HepG2 (cell line): ENCODE measurements at regions not wholly inside any gene's neighbourhood (a gene's known extent, or its start where the extent isn't known, plus 50 kb on each side); places are given as distances from the start of the nearest gene placed in this dataset.
"Not testable (repeated sequence)": the region's sequence is repeated elsewhere in the genome, so short reads cannot be mapped to it uniquely, and the experiment has no call there.

Source experiments
- ATAC-seq: fragments of 200-7000 bp; cut with Tn5 transposase; 3 replicates; pipeline ENCODE4 v1.9.1; 2020; ENCODE audit warnings: mild to moderate bottlenecking, moderate library complexity
- BruUV-seq: library from RNA; stranded (reverse); fragments of 400-500 nt; replicated peaks from 2 replicates; lab custom pipeline; 2021; lab: Mats Ljungman, UMichigan
- CTCF ChIA-PET: fragments of 300-600 bp; formaldehyde crosslinking; extraction: SDS; loops from one replicate; lab custom pipeline; 2021; ENCODE audit warnings: low total read pairs, inconsistent platforms, low intra/inter-chr PET ratio; lab: Yijun Ruan, JAX
- POLR2A ChIA-PET: fragments of 350-600 bp; sonication (Branson Sonifier 250); formaldehyde crosslinking; loops from one replicate; lab custom pipeline; 2020; ENCODE audit warnings: antibody characterized with exemption, inconsistent platforms; lab: Yijun Ruan, JAX
- DNase-seq: peaks from one replicate; pipeline ENCODE4 v3.0.0-alpha.2; 2015; ENCODE audit warnings: low spot score
- FAIRE-seq: peaks from 3 replicates; lab custom pipeline; 2011; peaks lifted over from hg19 to GRCh38; lab: Jason Lieb, UNC
- H2AFZ ChIP-seq: one replicate; pipeline ENCODE4 v1.6.1; 2011; ENCODE audit warnings: low read length, inconsistent platforms
- H3K27ac ChIP-seq: fragments of 300-600 bp; 3 replicates; pipeline ENCODE4 v1.8.0; 2011; ENCODE audit warnings: mixed run types, mild to moderate bottlenecking, mixed read lengths, low read length, inconsistent platforms; ENCODE audit not compliant: insufficient read depth; ENCODE audit errors: extremely low read length
- H3K27me3 ChIP-seq, 2 experiments: fragments of 200-600 bp in 1 of 2; 2 replicates in 1 of 2; 3 replicates in 1 of 2; pipeline versions ENCODE4 v1.6.0 to v1.8.0; 2011; ENCODE audit warnings: low read length in 2 of 2, mild to moderate bottlenecking in 2 of 2, moderate library complexity in 2 of 2, inconsistent platforms in 1 of 2; ENCODE audit not compliant: insufficient read depth in 2 of 2, control insufficient read depth in 1 of 2
- H3K36me3 ChIP-seq, 2 experiments: fragments of 200-600 bp in 1 of 2; replicated peaks in 1 of 2; 2 replicates in 1 of 2; 3 replicates in 1 of 2; pipeline versions ENCODE4 v1.5.1 to v1.8.0; 2011; ENCODE audit warnings: low read length in 2 of 2, inconsistent platforms in 1 of 2; ENCODE audit not compliant: insufficient read depth in 2 of 2, control insufficient read depth in 1 of 2
- H3K4me1 ChIP-seq: 2 replicates; pipeline ENCODE4 v1.5.1; 2012; ENCODE audit warnings: low read length, inconsistent platforms; ENCODE audit not compliant: insufficient read depth
- H3K4me2 ChIP-seq: 2 replicates; pipeline ENCODE4 v1.6.0; 2011; ENCODE audit warnings: low read depth, low read length, inconsistent platforms
- H3K4me3 ChIP-seq, 3 experiments: fragments of 200-600 bp in 1 of 3; sonication (generic), shearing (Covaris generic) in 1 of 3; replicated peaks in 1 of 3; 2 replicates each; pipeline ENCODE4 v1.5.1; 2011 to 2016; ENCODE audit warnings: low read length in 3 of 3, inconsistent platforms in 2 of 3, low read depth in 2 of 3, mild to moderate bottlenecking in 2 of 3, control low read depth in 1 of 3, mixed read lengths in 1 of 3; ENCODE audit not compliant: insufficient read depth in 1 of 3
- H3K79me2 ChIP-seq: one replicate; pipeline ENCODE4 v1.6.1; 2011; ENCODE audit warnings: low read length, inconsistent platforms; ENCODE audit not compliant: insufficient read depth
- H3K9ac ChIP-seq: 2 replicates; pipeline ENCODE4 v1.6.0; 2011; ENCODE audit warnings: mild to moderate bottlenecking, low read depth, low read length, inconsistent platforms; ENCODE audit not compliant: insufficient read depth
- H3K9me3 ChIP-seq: 2 replicates; pipeline ENCODE4 v1.5.1; 2012; ENCODE audit warnings: mild to moderate bottlenecking, low read length
- H4K20me1 ChIP-seq: 2 replicates; pipeline ENCODE4 v1.6.0; 2011; ENCODE audit warnings: inconsistent platforms, mild to moderate bottlenecking, low read length, moderate library complexity; ENCODE audit not compliant: insufficient read depth
- WGBS: methylation state at CpG from one replicate; pipeline ENCODE4 v1.1.6; 2017; ENCODE audit warnings: low lambda C conversion rate; 5-methylcytosine and 5-hydroxymethylcytosine counted together
- in situ Hi-C: cut with HindIII; loops from 2 replicates; pipeline ENCODE4 v1.10.0; 2017; ENCODE audit warnings: low pct_unique_long_range_greater_than_20kb; ENCODE audit not compliant: extremely low pct_ligation_motif_present
- intact Hi-C: fragments of 100-400 bp; cut with micrococcal nuclease; formaldehyde crosslinking; loops from one replicate; pipeline ENCODE4 v1.10.0; 2022; ENCODE audit not compliant: unreplicated experiment

GRCh38 chr17:27095821-27096220, 198.1 kb upstream of the WSB1 start:
- FAIRE-seq, H3K4me3 ChIP-seq, DNase-seq, ATAC-seq, H2AFZ ChIP-seq, H3K36me3 ChIP-seq, H3K9me3 ChIP-seq, POLR2A ChIA-PET, H3K27ac ChIP-seq, H3K9ac ChIP-seq, intact Hi-C loops, H3K27me3 ChIP-seq, BruUV-seq, CTCF ChIA-PET, H3K79me2 ChIP-seq, H3K4me2 ChIP-seq, H4K20me1 ChIP-seq, H3K4me1 ChIP-seq, in situ Hi-C loops: not testable (repeated sequence)
- 65% methylated on average over 4 of the region's 4 CpGs for WGBS

DNA sequence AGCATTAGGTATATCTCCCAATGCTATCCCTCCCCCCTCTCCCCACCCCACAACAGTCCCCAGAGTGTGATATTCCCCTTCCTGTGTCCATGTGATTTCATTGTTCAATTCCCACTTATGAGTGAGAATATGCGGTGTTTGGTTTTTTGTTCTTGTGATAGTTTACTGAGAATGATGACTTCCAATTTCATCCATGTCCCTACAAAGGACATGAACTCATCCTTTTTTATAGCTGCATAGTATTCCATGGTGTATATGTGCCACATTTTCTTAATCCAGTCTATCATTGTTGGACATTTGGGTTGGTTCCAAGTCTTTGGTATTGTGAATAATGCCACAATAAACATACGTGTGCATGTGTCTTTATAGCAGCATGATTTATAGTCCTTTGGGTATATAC, 194.6 kb upstream of the WSB1 start:
- H3K4me2 ChIP-seq, H3K36me3 ChIP-seq, in situ Hi-C loops, CTCF ChIA-PET, POLR2A ChIA-PET, BruUV-seq, ATAC-seq, H3K27ac ChIP-seq, DNase-seq, H3K9ac ChIP-seq, H3K9me3 ChIP-seq, H3K27me3 ChIP-seq, H3K4me1 ChIP-seq, H4K20me1 ChIP-seq, H3K79me2 ChIP-seq, intact Hi-C loops, H3K4me3 ChIP-seq, H2AFZ ChIP-seq, FAIRE-seq: not testable (repeated sequence)
- 51% methylated on average over 2 of the region's 2 CpGs for WGBS

DNA sequence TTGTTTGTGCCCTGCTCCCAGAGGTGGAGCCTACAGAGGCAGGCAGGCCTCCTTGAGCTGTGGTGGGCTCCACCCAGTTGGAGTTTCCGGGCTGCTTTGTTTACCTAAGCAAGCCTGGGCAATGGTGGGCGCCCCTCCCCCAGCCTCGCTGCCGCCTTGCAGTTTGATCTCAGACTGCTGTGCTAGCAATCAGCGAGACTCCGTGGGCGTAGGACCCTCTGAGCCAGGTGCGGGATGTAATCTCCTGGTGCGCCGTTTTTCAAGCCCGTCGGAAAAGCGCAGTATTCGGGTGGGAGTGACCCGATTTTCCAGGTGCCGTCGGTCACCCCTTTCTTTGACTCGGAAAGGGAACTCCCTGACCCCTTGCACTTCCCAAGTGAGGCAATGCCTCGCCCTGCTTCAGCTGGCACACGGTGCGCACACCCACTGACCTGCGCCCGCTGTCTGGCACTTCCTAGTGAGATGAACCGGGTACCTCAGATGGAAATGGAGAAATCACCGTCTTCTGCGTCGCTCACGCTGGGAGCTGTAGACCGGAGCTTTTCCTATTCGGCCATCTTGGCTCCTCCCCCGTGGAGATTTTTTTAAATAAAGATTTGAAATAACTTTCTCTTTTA, 189.2 kb upstream of the WSB1 start:
- H3K79me2 ChIP-seq, H3K36me3 ChIP-seq, in situ Hi-C loops, DNase-seq, CTCF ChIA-PET, BruUV-seq, POLR2A ChIA-PET, intact Hi-C loops, H3K9me3 ChIP-seq, H3K9ac ChIP-seq, ATAC-seq, H3K27ac ChIP-seq, H3K4me1 ChIP-seq, H3K27me3 ChIP-seq, H3K4me2 ChIP-seq, H4K20me1 ChIP-seq, FAIRE-seq, H3K4me3 ChIP-seq, H2AFZ ChIP-seq: not testable (repeated sequence)
- WGBS = 69% methylated on average over 23 of the region's 31 CpGs
